Activated CD8-positive, alpha-beta memory T cell treated with anti-CD3 and anti-CD28 coated beads, Interleukin-2, amount 50 U/mL, for 4 hours (primary cell): ENCODE measurements at regions not wholly inside any gene's neighbourhood (a gene's known extent, or its start where the extent isn't known, plus 50 kb on each side); places are given as distances from the start of the nearest gene placed in this dataset.
"Not testable (repeated sequence)": the region's sequence is repeated elsewhere in the genome, so short reads cannot be mapped to it uniquely, and the experiment has no call there.

Experiments used
- DNase-seq: peaks from one replicate; pipeline ENCODE4 v3.0.0-alpha.2; 2020

DNA sequence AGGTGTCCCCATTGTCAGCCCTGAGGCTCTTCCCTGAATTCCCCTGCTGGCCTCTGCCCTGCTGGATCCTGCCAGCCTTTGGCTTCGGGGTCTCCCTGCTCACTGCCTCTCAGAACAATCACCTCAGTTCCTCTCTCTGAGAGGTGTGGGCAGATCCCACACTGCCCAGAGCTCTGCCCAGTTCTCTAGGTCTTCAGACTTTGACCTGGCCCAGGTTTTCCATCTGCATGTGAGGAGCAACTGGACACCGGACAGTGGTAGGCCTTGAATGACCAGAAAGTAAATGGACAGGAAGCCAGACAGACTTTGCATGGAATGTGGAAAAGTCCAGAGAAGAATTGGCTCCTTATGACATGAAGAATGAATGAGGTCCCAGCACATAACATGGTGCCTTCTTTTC lies 111.8 kb downstream of the FOXD4L6 start:
- not testable (repeated sequence) for DNase-seq

DNA sequence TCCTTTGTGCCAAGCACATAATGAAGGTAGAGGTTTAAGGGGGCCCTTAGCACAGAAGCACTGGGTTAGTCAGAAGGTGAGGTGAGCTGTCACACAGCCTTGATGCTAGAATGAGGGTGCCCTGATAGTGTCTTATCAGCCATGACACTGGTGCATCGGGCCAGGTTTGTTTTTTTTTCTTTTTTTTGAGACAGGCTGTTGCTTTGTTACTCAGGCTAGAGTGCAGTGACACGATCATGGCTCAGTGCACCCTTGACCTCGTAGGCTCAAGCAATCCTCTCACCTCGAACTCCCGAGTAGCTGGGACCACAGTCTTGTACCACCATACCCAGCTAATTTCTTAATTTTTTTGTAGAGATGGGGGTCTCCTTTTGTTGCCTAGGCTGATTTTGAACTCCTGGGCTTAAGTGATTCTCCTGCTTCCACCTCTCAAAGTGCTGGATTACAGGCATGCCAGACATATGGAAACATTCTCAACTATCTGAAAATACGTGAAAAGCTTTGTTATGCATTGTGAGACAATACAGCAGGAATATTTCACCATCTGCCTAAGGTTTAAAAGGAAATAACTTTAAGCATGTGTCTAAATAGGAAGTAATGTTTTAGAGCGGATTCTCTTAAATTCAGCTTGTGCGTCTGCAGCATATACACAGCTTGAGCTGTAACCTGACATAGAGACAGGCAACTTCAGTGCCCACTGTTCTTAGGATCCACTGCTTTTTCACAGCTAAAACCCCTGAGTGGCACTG lies 128.4 kb downstream of the FOXD4L6 start:
- not testable (repeated sequence) for DNase-seq

DNA sequence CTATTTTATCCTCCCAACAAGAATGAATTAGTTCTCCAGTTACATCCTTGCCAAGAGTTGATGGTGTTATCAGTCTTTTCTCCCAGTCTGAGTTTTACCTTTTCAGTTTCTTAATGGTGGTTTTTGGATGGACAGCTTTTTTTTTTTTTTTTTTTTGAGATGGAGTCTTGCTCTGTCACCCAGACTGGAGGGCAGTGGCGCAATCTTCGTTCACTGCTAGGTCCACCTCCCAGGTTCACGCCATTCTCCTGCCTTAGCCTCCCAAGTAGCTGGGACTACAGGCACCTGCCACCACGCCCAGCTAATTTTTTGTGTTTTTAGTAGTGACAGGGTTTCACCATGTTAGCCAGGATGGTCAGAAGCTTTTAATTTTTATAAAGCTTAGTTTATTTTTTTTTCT lies 133.0 kb downstream of the FOXD4L6 start:
- DNase-seq = not testable (repeated sequence)

DNA sequence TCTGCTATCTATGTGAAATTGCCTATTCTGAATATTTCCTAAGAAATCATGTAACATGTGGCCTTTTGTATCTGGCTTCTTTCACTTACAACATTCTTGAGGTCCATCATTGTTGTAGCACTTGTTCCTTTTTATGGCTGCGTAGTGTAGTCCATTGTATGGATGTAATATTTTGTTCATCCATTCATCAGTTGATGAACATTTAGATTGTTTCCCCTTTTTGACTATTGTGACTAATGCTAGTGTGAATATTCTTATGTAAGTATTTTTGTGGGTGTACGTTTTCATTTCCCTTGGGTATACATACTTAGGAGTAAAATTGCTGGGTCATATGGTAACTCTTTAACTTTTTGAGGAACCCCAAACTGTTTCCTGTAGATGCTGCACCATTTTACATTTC lies 134.6 kb downstream of the FOXD4L6 start:
- DNase-seq = not testable (repeated sequence)

DNA sequence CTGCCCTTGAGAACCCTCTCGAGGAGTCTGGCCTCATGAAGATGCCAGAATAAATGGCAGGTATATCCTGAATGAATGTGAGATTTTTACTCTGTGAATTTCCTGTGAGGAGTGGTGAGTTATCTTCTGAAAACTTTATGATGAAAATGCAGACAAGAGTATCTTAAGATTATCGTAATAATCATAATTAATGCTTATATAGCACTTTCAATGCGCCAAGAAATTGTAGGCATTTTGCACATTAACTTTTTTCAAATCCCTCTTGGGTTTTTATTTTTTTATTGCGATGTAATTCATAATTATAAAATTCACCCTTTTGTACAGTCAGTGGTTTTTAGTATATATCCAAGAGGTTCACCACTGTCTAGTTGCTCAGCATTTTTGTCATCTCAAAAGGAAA lies 135.1 kb downstream of the FOXD4L6 start:
- DNase-seq = not testable (repeated sequence)

DNA sequence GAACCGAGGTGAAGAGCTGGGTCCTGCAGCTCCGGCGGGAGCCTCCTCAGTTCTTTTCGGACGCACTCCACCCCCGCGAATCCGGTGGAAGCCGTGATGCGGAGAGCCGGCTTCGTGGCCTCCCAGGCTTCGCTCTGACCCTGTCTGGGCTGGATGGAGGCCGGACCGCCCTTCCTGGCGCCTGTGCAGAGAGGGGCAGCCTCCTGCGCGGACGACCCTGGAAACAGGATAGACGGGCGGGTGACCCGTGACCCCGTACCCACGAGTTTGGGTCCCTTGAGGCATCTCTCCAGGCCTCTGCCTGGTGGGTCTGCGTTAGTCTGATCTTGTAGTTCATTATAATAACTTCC lies 136.0 kb downstream of the FOXD4L6 start:
- DNase-seq = not testable (repeated sequence)

DNA sequence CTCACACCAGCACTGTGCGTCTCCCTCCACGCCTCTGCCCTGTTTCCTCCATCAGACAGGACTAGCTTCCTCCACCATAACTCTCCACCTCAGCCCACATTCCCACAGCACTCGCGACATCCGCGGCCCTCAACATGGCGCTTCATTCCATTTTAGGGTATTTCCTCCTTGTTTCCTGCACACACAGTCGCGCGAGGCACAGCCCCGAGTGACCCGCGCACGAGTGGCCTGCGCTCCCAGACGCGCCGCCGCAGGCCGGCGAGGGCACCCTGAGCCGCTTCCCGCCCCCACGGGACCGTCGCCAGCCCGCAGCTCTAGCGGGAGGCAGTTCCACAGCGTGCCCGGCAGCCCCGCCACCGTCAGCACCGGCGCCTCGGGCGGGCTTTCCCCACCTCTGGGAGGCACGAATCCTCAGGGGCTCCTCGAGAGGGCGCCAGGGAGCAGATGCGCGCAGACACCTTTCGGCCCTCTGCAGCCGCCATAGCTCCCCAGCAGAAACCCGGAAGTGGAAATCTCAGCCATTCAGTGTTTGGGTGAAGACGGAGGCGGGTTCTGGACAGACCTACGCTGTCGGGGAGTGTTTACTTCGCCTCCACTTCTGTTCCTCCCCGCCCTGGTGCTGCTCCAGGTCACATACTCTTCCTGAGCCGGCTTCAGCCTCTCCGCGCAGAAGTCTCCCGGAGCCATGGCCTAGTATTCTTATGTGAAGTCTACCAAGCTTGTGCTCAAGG lies 136.6 kb downstream of the FOXD4L6 start:
- peak; percentile 99 for DNase-seq

DNA sequence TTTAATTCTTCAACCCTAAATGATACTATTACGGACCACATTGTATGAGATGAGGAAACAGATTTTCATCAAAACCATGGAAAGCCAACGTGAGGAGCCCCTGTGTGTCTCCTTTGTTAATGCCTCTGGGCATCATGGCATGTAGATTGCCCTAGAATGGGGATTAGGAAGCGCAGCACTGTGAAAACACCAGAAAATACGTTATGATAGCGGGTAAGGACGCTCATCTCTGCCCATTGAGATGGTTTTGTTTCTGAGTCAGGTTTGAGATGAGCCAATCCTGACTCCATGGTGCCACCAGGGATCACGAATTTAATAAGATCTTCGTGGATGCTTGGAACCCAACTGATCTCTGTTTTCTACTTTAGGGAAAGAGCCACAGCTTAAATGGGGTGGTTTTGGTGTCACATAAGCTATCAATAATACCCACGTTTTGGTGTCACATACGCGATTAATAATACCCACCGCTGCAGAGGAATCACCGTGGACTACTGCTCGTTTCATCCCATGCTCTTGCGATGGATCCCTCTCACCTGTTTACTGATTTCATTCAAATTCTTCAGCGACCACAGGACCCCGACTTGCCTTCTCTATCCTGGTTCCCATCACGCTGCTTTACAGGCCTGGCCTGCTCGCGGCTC lies 137.3 kb downstream of the FOXD4L6 start:
- DNase-seq = not testable (repeated sequence)

DNA sequence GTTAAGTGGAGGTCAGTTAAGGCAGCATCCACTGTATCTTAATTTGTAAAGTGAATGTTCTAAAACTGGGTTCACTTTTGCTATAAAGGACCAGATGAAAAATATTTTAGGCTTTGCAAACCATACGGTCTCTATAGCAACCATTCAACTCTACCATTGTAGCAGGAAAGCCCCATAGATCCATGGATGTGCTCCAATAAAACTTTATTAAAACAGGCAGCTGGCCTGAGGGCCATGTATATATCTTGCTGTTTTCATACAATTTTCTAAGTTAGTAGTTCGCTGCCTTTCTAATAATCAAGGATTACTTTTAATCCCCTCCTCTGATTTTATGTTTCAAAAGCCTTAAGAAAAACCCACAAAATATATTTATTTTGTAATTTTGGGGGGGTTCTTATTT lies 142.1 kb downstream of the FOXD4L6 start:
- DNase-seq = not testable (repeated sequence)

DNA sequence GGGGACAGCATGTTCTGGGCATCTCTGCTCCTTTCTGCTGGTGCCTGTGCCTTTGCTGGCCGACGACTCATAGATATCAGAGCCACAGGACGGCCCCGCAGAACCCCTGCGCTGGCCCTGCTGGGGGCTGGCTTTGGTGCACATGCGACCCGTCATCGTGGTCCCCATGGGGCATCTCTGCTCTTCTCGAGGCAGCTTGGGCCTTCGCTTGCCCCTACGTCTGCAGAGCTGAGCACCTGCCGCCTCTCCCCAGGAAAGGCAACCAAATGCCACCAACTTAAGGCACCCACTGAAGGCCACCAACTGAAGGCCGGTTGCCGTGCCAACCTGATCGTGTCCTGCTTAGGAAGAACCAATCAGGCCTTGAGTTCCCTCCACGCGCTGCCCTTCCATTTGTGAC lies 153.1 kb downstream of the FOXD4L6 start:
- DNase-seq = not testable (repeated sequence)

DNA sequence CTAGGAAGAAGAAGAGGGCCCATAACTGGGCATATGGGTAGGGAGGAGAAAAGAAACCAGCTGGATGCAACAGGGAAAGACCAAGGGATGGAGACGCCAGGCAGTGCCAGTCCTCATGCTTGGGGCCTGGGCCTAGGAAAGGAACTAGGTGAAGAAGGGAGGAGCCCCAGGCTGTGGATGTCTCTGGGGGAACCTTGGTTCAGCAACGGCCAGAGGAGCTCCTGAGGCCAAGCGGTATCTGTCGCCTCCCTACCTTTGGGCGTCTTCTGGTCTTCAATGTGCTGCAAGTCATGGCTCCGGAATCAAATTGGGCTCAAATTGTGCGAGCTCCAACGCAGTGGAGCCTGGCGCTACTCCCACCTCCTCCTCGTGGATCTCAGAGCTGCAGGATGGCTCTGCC lies 153.6 kb downstream of the FOXD4L6 start:
- not testable (repeated sequence) for DNase-seq

DNA sequence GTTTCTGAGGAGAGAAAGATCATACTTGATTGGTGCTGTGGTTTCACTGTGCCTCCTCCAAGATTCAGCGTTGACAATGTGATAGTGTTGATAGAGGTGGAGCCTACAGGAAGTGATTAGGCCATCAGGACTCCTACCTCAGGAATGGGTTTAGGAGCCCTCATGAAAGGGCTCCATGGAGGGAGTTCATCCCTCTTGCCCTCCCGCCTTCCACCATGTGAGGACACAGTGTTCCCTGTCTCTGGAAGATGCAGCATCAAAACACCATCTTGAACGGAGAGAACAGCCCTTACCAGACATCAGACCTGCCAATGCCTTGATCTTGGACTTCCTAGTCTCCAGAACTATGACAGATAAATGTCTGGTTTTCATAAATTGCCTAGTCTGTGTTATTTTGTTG lies 156.7 kb downstream of the FOXD4L6 start:
- DNase-seq = not testable (repeated sequence)

DNA sequence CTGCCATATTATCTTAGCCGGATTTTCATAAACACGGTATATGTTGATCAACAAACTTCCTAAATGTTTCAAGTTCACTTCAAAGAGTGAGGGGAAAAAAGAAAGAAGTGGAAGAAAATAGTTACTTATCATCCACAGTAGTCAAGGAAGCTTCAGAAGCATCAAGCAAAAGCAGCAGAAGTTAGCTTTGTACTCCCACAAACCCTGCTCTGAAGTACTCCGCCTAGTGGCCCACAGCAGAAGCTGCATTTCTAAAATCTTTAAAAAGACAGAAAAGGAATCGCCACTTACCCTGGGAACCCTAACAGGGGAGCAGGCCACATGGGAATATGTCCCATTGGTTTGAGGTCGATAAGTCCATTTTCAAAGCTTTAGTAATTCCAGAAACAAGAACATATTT lies 158.1 kb downstream of the FOXD4L6 start:
- not testable (repeated sequence) for DNase-seq

DNA sequence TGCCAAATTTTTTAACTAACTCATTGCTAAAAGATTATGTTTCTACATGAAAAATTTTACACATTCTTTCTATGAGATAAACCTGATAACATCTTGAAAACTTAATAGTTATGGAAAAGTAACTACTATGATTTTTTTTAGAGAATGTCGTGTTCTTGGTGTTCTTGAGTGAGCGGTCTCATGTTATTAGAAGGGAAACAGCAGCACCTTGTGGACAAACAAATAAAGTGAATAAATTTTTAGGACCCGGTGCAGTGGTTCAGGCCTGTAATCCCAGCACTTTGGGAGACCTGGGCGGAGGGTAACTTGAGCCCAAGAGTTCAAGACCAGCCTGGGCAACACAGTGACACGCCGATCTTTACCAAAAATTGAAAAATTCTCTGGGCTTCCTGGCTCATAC lies 166.0 kb downstream of the FOXD4L6 start:
- DNase-seq = not testable (repeated sequence)

DNA sequence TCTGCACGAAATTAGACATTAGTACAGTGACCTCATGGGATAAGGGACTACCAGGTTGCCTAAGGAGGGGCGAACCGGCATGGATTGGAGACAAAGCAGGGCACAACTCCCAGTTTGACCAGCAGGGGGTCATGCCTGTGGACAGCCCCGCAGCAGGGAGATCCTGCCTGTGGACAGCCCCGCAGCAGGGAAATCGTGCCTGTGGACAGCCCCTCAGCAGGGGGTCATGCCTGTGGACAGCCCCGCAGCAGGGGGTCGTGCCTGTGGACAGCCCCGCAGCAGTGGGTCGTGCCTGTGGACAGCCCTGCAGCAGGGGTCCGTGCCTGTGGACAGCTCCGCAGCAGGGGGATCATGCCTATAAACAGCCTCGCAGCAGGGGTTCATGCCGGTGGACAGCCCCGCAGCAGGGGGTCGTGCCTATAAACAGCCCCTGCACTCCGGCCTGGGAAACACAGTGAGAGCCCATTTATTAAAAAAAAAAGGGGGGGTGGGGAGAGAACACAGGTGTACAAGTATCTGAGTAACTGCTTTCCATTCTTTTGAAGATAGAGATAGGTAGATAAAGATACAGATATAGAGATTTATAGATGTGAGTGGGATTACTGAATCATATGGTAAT lies 176.5 kb downstream of the FOXD4L6 start:
- DNase-seq = not testable (repeated sequence)

DNA sequence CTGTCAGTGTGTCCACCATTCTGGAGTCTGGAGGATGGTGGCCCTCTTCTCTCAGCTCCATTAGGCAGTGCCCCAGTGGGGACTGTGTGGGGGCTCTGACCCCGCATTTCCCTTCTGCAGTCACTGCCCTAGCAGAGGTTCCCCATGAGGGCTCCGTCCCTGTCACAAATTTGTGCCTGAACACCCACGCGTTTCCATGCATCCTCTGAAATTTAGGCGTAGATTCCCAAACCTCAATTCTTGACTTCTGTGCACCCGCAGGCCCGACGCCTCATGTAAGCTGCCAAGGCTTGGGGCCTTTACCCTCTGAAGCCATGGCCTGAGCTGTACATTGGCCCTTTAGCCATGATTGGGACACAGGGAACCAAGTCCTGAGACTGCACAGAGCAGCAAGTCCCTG lies 182.3 kb downstream of the FOXD4L6 start:
- DNase-seq = not testable (repeated sequence)

DNA sequence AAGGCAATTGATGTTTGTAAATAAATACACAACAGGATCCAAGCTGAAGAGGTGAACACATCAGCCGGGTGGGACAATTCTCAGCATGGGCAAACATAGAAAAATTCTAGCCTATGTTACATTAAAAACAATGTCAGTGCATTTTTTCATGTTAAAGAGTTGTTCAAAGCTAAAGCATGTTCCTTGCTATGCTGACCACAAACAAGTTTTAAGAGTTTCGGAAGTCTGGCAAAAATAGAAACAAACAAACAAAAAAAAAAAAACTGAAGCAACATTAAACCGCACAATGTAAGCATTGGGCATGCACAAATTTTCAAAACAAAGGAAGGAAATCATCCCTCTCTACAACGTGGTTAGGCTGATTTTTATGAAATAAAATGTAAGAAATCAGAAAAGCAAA lies 185.8 kb downstream of the FOXD4L6 start:
- not testable (repeated sequence) for DNase-seq

DNA sequence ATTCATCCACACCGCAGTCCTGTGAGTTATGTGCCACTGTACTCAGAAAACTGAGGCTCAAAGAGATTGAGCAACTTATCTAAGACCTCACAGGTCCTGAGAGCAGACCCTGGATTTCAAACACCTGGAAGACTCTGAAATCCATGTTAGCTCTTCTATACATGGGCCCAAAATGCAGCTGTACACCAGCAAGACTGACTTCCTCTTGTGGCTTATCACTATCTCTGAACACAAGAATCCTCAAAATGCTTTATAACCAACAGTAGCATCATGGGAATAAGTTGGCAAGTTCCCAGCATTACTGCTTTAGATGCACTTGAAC lies 188.6 kb downstream of the FOXD4L6 start:
- not testable (repeated sequence) for DNase-seq

DNA sequence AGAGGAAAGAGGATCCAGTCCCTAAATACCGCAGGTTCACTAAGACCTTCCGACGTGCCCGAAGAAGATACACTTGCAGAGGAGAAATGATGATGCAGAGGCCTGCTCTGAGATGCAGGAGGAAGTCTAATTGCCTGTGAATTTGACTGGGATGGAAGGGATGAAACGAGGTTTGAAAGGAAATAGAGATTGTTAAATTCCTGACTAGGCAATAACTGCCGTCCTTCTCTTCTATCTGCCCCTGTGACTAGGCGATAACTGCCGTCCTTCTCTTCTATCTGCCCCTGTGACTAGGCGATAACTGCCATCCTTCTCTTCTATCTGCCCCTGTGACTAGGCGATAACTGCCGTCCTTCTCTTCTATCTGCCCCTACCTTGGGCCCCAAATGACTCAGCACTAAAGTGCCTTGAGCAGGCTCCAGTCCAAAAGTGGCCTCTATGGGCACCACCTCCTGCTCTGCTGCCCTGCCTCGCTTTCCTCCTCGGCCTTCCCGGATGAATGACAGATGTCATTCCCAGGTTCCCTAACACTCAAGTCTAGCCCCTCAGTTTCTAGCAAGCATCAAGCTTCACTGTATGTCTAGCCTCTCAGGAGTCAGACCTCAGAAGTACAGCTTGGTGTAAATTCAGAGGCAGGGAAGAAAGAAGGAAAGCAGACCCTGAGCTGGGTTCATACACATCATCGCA lies 189.1 kb downstream of the FOXD4L6 start:
- DNase-seq = not testable (repeated sequence)

DNA sequence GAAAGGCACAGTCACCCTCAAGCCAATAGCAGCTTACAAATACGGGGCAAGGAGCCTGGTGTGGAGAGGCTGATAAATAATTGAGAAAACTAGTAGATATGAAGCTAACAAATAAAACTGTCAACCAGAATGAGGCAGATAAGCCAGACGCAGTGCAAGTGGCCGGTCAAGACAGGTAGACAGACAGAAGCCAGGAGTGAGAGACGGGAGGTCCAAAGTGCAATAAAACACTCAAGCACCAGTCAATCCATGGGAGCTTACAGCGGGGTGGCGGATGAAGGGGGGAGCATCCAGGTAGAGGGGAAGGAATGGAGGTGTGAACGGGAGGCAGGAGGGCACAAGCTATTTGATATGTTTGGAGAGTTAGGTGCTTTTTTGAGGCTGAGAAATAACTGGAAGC lies 193.1 kb downstream of the FOXD4L6 start:
- no peak for DNase-seq

DNA sequence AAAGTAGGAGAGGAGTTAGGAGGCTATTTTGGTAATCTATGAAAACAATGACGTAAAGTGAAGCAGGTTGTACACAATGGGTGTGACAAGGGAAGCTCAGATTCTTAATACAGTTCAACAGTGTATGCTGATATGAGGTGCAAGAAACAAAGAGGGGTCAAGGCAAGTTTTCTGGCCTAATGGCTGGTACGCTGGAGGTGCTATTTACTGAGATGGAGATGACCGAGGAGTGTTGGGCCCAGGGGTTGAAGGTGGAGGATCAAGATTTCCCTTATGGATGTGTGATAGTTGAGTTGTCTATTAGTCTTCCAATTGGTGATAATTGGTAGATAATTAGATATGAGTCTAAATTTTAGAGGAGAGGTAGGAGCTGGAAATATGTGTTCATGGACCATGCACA lies 194.0 kb downstream of the FOXD4L6 start:
- DNase-seq = not testable (repeated sequence)

DNA sequence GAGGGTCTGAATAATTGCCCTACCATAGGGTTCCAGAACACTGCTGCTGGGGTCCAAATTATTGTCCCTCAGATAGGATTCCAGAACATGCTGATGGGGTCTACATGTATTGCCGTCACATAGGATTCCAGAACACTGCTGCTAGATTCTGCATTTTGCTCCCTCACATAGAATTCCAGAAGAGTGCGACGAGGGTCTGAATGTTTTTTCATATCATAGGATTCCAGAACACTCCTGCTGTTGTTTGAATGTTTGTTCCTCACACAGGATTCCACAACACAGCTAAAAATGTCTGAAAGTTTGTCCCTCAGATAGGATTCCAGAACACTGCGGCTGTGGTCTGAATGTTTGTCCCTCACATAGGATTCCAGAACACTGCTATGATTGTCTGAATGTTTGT lies 198.1 kb downstream of the FOXD4L6 start:
- not testable (repeated sequence) for DNase-seq

DNA sequence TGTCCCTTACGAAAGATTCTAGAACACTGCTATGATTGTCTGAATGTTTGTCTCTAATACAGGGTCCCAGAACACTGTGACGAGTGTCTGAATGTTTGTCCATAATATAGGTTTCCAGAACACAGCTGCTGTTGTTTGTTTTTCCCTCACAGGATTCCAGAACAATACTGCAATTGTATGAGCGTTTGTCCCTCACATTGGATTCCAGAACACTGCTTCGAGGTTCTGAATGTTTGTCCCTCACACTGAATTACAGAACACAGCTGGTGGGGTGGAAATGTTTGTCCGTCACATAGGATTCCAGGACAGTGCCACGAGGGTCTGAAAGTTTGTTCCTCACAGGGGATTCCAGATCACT lies 199.0 kb downstream of the FOXD4L6 start:
- not testable (repeated sequence) for DNase-seq
